ENCODE measurements at regions not wholly inside any gene's neighbourhood (a gene's known extent, or its start where the extent isn't known, plus 50 kb on each side); places are given as distances from the start of the nearest gene placed in this dataset.

GRCh38 chr4:137203601-137204000, 328.7 kb downstream of the PCDH18 start:
- DNase-seq (ENCODE audit: low read depth in 2 of 2), result peak; percentile 26 to 27

- DNase-seq (ENCODE audit: low read depth in 2 of 2), result no peak
Observed at GRCh38 chr4:137200322-137200721, 332.0 kb downstream of the PCDH18 start.

- DNase-seq (ENCODE audit: low read depth in 2 of 2), result no peak
Observed at GRCh38 chr4:137198791-137199190, 333.5 kb downstream of the PCDH18 start.

GRCh38 chr4:137194670-137195069, 337.6 kb downstream of the PCDH18 start:
- no peak for DNase-seq (ENCODE audit: low read depth in 2 of 2)

- no peak for DNase-seq (ENCODE audit: low read depth in 2 of 2)
Observed at GRCh38 chr4:137193564-137193963, 338.7 kb downstream of the PCDH18 start.

- no peak for DNase-seq (ENCODE audit: low read depth in 2 of 2)
Observed at GRCh38 chr4:137181293-137181899, 350.9 kb downstream of the PCDH18 start.

- no peak for DNase-seq (ENCODE audit: low read depth in 2 of 2)
Observed at GRCh38 chr4:137180349-137180748, 351.9 kb downstream of the PCDH18 start.

GRCh38 chr4:137156807-137157206, 375.5 kb downstream of the PCDH18 start:
- DNase-seq (ENCODE audit: low read depth in 2 of 2), result no peak

GRCh38 chr4:137156054-137156453, 376.2 kb downstream of the PCDH18 start:
- peak; percentile 95 to 96 for DNase-seq (ENCODE audit: low read depth in 2 of 2)

GRCh38 chr4:137131201-137131600, 401.1 kb downstream of the PCDH18 start:
- DNase-seq (ENCODE audit: low read depth in 2 of 2), result no peak

- no peak for DNase-seq (ENCODE audit: low read depth in 2 of 2)
Observed at GRCh38 chr4:137129845-137130244, 402.4 kb downstream of the PCDH18 start.

- DNase-seq (ENCODE audit: low read depth in 2 of 2), result peak; percentile 54 to 55
Observed at GRCh38 chr4:137129441-137129840, 402.9 kb downstream of the PCDH18 start.

- peak; percentile 30 to 31 for DNase-seq (ENCODE audit: low read depth in 2 of 2)
Observed at GRCh38 chr4:137125011-137125410, 407.3 kb downstream of the PCDH18 start.

GRCh38 chr4:137124278-137124932, 407.9 kb downstream of the PCDH18 start:
- peak; percentile 67 to 68 for DNase-seq (ENCODE audit: low read depth in 2 of 2)

GRCh38 chr4:137122876-137123275, 409.4 kb downstream of the PCDH18 start:
- no peak for DNase-seq (ENCODE audit: low read depth in 2 of 2)

GRCh38 chr4:137116144-137116543, 416.1 kb downstream of the PCDH18 start:
- no peak for DNase-seq (ENCODE audit: low read depth in 2 of 2)

GRCh38 chr4:137106733-137107132, 425.6 kb downstream of the PCDH18 start:
- no peak for DNase-seq (ENCODE audit: low read depth in 2 of 2)

GRCh38 chr4:137106287-137106686, 426.0 kb downstream of the PCDH18 start:
- DNase-seq (ENCODE audit: low read depth in 2 of 2), result no peak

GRCh38 chr4:137090951-137091350, 441.3 kb downstream of the PCDH18 start:
- no peak for DNase-seq (ENCODE audit: low read depth in 2 of 2)

GRCh38 chr4:137083571-137084135, 448.6 kb downstream of the PCDH18 start:
- DNase-seq (ENCODE audit: low read depth in 2 of 2), result peak; percentile 13 to 20

GRCh38 chr4:137082061-137082460, 450.2 kb downstream of the PCDH18 start:
- DNase-seq (ENCODE audit: low read depth in 2 of 2), result no peak

- no peak for DNase-seq (ENCODE audit: low read depth in 2 of 2)
Observed at GRCh38 chr4:137076908-137077307, 455.4 kb downstream of the PCDH18 start.

- DNase-seq (ENCODE audit: low read depth in 2 of 2), result no peak
Observed at GRCh38 chr4:137075586-137075985, 456.7 kb downstream of the PCDH18 start.
